ENCODE measurements at regions not wholly inside any gene's neighbourhood (a gene's known extent, or its start where the extent isn't known, plus 50 kb on each side); places are given as distances from the start of the nearest gene placed in this dataset.
"Not testable (repeated sequence)": the region's sequence is repeated elsewhere in the genome, so short reads cannot be mapped to it uniquely, and the experiment has no call there.

GRCh38 chr10:64430690-64431323, 909.6 kb downstream of the REEP3 start:
- WGBS, 2 donors: 13 to 33% methylated on average over 2 of the region's 2 CpGs
- no peak for DNase-seq
- H3K4me3 ChIP-seq: no peak overlapping the region
- no peaks in the 10 kb centered on the region for H3K27me3 ChIP-seq
- H3K4me1 ChIP-seq: no peaks in the 10 kb centered on the region
- H3K36me3 ChIP-seq: no peaks in the 10 kb centered on the region
- H3K27ac ChIP-seq: no peak overlapping the region
- no peaks in the 10 kb centered on the region for H3K9me3 ChIP-seq
- TF ChIP-seq POLR2A (IDR thresholded peaks at IDR 0.05) (no peak), CTCF (IDR thresholded peaks at IDR 0.05) (no peak)
- intact Hi-C loops (cut with DNase I): no loop called here

- H3K27me3 ChIP-seq; H3K27ac ChIP-seq; H3K4me3 ChIP-seq; H3K36me3 ChIP-seq; intact Hi-C loops (cut with DNase I); H3K9me3 ChIP-seq; H3K4me1 ChIP-seq; DNase-seq: not testable (repeated sequence)
- WGBS, 2 donors: 94% methylated on average over 8 to 10 of the region's 14 CpGs
Measured at GRCh38 chr10:64441872-64442271, 920.7 kb downstream of the REEP3 start.

GRCh38 chr10:64444163-64444562, 923.0 kb downstream of the REEP3 start:
- H3K27ac ChIP-seq: no peak overlapping the region
- H3K4me1 ChIP-seq: no peaks in the 10 kb centered on the region
- DNase-seq: no peak
- no peaks in the 10 kb centered on the region for H3K27me3 ChIP-seq
- TF ChIP-seq CTCF (IDR thresholded peaks at IDR 0.05): no peak
- H3K4me3 ChIP-seq: no peak overlapping the region
- H3K9me3 ChIP-seq: peaks cover 0 to 10% (median 0%) of the 10 kb centered on the region in 3 donors
- no peaks in the 10 kb centered on the region for H3K36me3 ChIP-seq
- intact Hi-C loops (cut with DNase I): no loop called here

GRCh38 chr10:64444564-64444963, 923.4 kb downstream of the REEP3 start:
- intact Hi-C loops (cut with DNase I): no loop called here
- H3K36me3 ChIP-seq: no peaks in the 10 kb centered on the region
- 92% methylated on average over 2 of the region's 2 CpGs for WGBS, 2 donors
- DNase-seq: no peak
- H3K27me3 ChIP-seq: no peaks in the 10 kb centered on the region
- no peak for TF ChIP-seq CTCF (IDR thresholded peaks at IDR 0.05)
- TF ChIP-seq POLR2A (IDR thresholded peaks at IDR 0.05): no peak
- H3K4me3 ChIP-seq: no peak overlapping the region
- no peak overlapping the region for H3K27ac ChIP-seq
- H3K4me1 ChIP-seq: no peaks in the 10 kb centered on the region
- H3K9me3 ChIP-seq: peaks cover 0 to 10% (median 0%) of the 10 kb centered on the region in 3 donors

- Histone ChIP-seq H3K4me1 (no peaks in the 10 kb centered on the region), H3K36me3 (no peaks in the 10 kb centered on the region), H3K4me3 (no peak overlapping the region), H3K27me3 (no peaks in the 10 kb centered on the region), H3K9me3 (peaks cover 0 to 8% (median 0%) of the 10 kb centered on the region in 3 donors), H3K27ac (no peak overlapping the region)
- intact Hi-C loops (cut with DNase I): no loop called here
- no peak for DNase-seq
- TF ChIP-seq CTCF (IDR thresholded peaks at IDR 0.05): no peak
- no peak for TF ChIP-seq POLR2A (IDR thresholded peaks at IDR 0.05)
Measured at GRCh38 chr10:64449603-64450002, 928.4 kb downstream of the REEP3 start.

- Histone ChIP-seq H3K36me3 (no peaks in the 10 kb centered on the region), H3K4me3 (no peak overlapping the region), H3K9me3 (peaks cover 0 to 8% (median 0%) of the 10 kb centered on the region in 3 donors), H3K27ac (no peak overlapping the region), H3K4me1 (no peaks in the 10 kb centered on the region), H3K27me3 (no peaks in the 10 kb centered on the region)
- no peak for DNase-seq
- intact Hi-C loops (cut with DNase I): no loop called here
- 29 to 39% methylated on average over 1 of the region's 1 CpG for WGBS, 2 donors
- TF ChIP-seq POLR2A (IDR thresholded peaks at IDR 0.05) (no peak), CTCF (IDR thresholded peaks at IDR 0.05) (no peak)
Measured at GRCh38 chr10:64450312-64450711, 929.1 kb downstream of the REEP3 start.

Measured in esophagus squamous epithelium (tissue), 5 donors.